IMR-90 (cell line): ENCODE measurements at regions not wholly inside any gene's neighbourhood (a gene's known extent, or its start where the extent isn't known, plus 50 kb on each side); places are given as distances from the start of the nearest gene placed in this dataset.

Source experiments
- ATAC-seq: fragments of 200-7000 bp; cut with Tn5 transposase; 2 replicates; pipeline ENCODE4 v1.9.1; 2020; ENCODE audit warnings: low read depth, mild to moderate bottlenecking, moderate library complexity
- BruUV-seq: library from RNA; stranded (reverse); fragments of 400-500 nt; replicated peaks from 2 replicates; lab custom pipeline; 2021; lab: Mats Ljungman, UMichigan
- CTCF ChIA-PET: fragments of 300-600 bp; formaldehyde crosslinking; extraction: SDS; loops from one replicate; lab custom pipeline; 2021; ENCODE audit warnings: antibody characterized with exemption; lab: Yijun Ruan, JAX
- POLR2A ChIA-PET: fragments of 300-600 bp; sonication (Branson Sonifier 250); formaldehyde crosslinking; loops from one replicate; lab custom pipeline; 2022; ENCODE audit warnings: antibody characterized with exemption; ENCODE audit not compliant: unreplicated experiment; lab: Charles Lee
- DNase-seq: peaks from one replicate; pipeline ENCODE4 v3.0.0; 2013
- H2AFZ ChIP-seq: replicated peaks from 2 replicates; pipeline ENCODE3; 2013; ENCODE audit warnings: low read length, mild to moderate bottlenecking; ENCODE audit not compliant: poor library complexity
- H2AK5ac ChIP-seq: 2 replicates; pipeline ENCODE4 v1.6.1; 2013; ENCODE audit warnings: low read depth, low read length, inconsistent platforms
- H2AK9ac ChIP-seq: replicated peaks from 2 replicates; pipeline ENCODE3; 2013; ENCODE audit warnings: mild to moderate bottlenecking, low read depth, low read length, moderate library complexity; ENCODE audit not compliant: poor library complexity
- H2BK120ac ChIP-seq: 2 replicates; pipeline ENCODE4 v1.6.1; 2013; ENCODE audit warnings: low read depth, low read length, inconsistent platforms
- H2BK15ac ChIP-seq: 3 replicates; pipeline ENCODE4 v1.6.1; 2013; ENCODE audit warnings: low read depth, low read length, inconsistent platforms
- H2BK20ac ChIP-seq: 2 replicates; pipeline ENCODE4 v1.6.1; 2013; ENCODE audit warnings: low read depth, mild to moderate bottlenecking, inconsistent platforms, low read length, moderate library complexity
- H2BK5ac ChIP-seq: 2 replicates; pipeline ENCODE4 v1.6.1; 2013; ENCODE audit warnings: mild to moderate bottlenecking, low read depth, low read length, inconsistent platforms; ENCODE audit not compliant: poor library complexity, severe bottlenecking
- H3K14ac ChIP-seq: replicated peaks from 2 replicates; pipeline ENCODE4 v1.6.1; 2013; ENCODE audit warnings: low read depth, low read length, inconsistent platforms
- H3K18ac ChIP-seq: 2 replicates; pipeline ENCODE4 v1.6.1; 2013; ENCODE audit warnings: low read depth, low read length, control low read depth
- H3K23ac ChIP-seq: 2 replicates; pipeline ENCODE4 v1.6.1; 2013; ENCODE audit warnings: low read depth, low read length, inconsistent platforms
- H3K27ac ChIP-seq: 2 replicates; pipeline ENCODE4 v1.5.1; 2013; ENCODE audit warnings: mild to moderate bottlenecking, control low read depth, low read length; ENCODE audit not compliant: insufficient read depth
- H3K27me3 ChIP-seq: 2 replicates; pipeline ENCODE4 v1.6.1; 2013; ENCODE audit warnings: low read length; ENCODE audit not compliant: control insufficient read depth, insufficient read depth
- H3K36me3 ChIP-seq: 2 replicates; pipeline ENCODE4 v1.6.1; 2013; ENCODE audit warnings: low read length, mixed read lengths; ENCODE audit not compliant: control insufficient read depth, insufficient read depth
- H3K4ac ChIP-seq: 2 replicates; pipeline ENCODE4 v1.6.1; 2013; ENCODE audit warnings: low read depth, low read length, inconsistent platforms
- H3K4me1 ChIP-seq: 2 replicates; pipeline ENCODE4 v1.6.1; 2013; ENCODE audit warnings: low read length, mixed read lengths; ENCODE audit not compliant: control insufficient read depth, insufficient read depth
- H3K4me2 ChIP-seq: 2 replicates; pipeline ENCODE4 v1.6.1; 2013; ENCODE audit warnings: low read depth, mild to moderate bottlenecking, control low read depth, low read length, moderate library complexity
- H3K4me3 ChIP-seq: 2 replicates; pipeline ENCODE4 v1.5.1; 2013; ENCODE audit warnings: low read depth, mild to moderate bottlenecking, control low read depth, low read length, moderate library complexity; ENCODE audit not compliant: insufficient read depth
- H3K56ac ChIP-seq: 2 replicates; pipeline ENCODE4 v1.6.1; 2013; ENCODE audit warnings: low read length, inconsistent platforms; ENCODE audit not compliant: insufficient read depth; ENCODE audit errors: extremely low read depth
- H3K79me1 ChIP-seq, 2 experiments: 2 replicates each; pipeline ENCODE4 v1.6.1; 2013; ENCODE audit warnings: low read length in 2 of 2, inconsistent platforms in 1 of 2, low read depth in 1 of 2
- H3K9ac ChIP-seq: 2 replicates; pipeline ENCODE4 v1.6.1; 2013; ENCODE audit warnings: low read depth, low read length, control low read depth
- H3K9me1 ChIP-seq: 2 replicates; pipeline ENCODE4 v1.6.1; 2013; ENCODE audit warnings: low read length, inconsistent platforms; ENCODE audit not compliant: insufficient read depth
- H3K9me3 ChIP-seq: 2 replicates; pipeline ENCODE4 v1.6.1; 2013; ENCODE audit warnings: low read length; ENCODE audit not compliant: control insufficient read depth, insufficient read depth
- H4K20me1 ChIP-seq: 2 replicates; pipeline ENCODE4 v1.6.1; 2013; ENCODE audit warnings: low read length, inconsistent platforms; ENCODE audit not compliant: insufficient read depth
- H4K5ac ChIP-seq: 2 replicates; pipeline ENCODE4 v1.6.1; 2013; ENCODE audit warnings: mild to moderate bottlenecking, low read depth, low read length, control low read depth
- H4K8ac ChIP-seq, 2 experiments: 2 replicates each; pipeline ENCODE4 v1.6.1; 2013; ENCODE audit warnings: low read depth in 2 of 2, low read length in 2 of 2, control low read depth in 1 of 2, inconsistent platforms in 1 of 2
- H4K91ac ChIP-seq: 2 replicates; pipeline ENCODE4 v1.6.1; 2013; ENCODE audit warnings: low read depth, low read length, inconsistent platforms; ENCODE audit not compliant: insufficient read depth
- BHLHE40 ChIP-seq: fragments of 150-350 bp; IDR thresholded peaks from 2 replicates; pipeline ENCODE4 v1.6.1; 2016; ENCODE audit warnings: mild to moderate bottlenecking, low read depth, low read length
- FOS ChIP-seq: fragments of 150-350 bp; IDR thresholded peaks from 2 replicates; pipeline ENCODE4 v1.6.1; 2016; ENCODE audit warnings: low read depth, low read length
- MAFK ChIP-seq: IDR thresholded peaks from 2 replicates; pipeline ENCODE4 v1.6.1; 2012; ENCODE audit warnings: low read depth, low read length, improper control_type of control experiment
- MAZ ChIP-seq: IDR thresholded peaks from 2 replicates; pipeline ENCODE4 v1.6.1; 2012; ENCODE audit warnings: low read depth, mild to moderate bottlenecking, low read length, improper control_type of control experiment, moderate library complexity, borderline replicate concordance
- MXI1 ChIP-seq: IDR thresholded peaks from 2 replicates; pipeline ENCODE4 v1.6.1; 2012; ENCODE audit warnings: low read depth, mild to moderate bottlenecking, low read length, moderate library complexity, borderline replicate concordance
- POLR2A ChIP-seq: IDR thresholded peaks from 2 replicates; pipeline ENCODE4 v1.6.1; 2012; ENCODE audit warnings: mild to moderate bottlenecking, low read depth, low read length
- RAD21 ChIP-seq: IDR thresholded peaks from 2 replicates; pipeline ENCODE4 v1.6.1; 2012; ENCODE audit warnings: low read length, improper control_type of control experiment
- RFX5 ChIP-seq: IDR thresholded peaks from 2 replicates; pipeline ENCODE4 v1.8.0; 2012; ENCODE audit warnings: low read depth, mild to moderate bottlenecking, low read length, moderate library complexity
- USF2 ChIP-seq: fragments of 150-350 bp; IDR thresholded peaks from 2 replicates; pipeline ENCODE4 v1.6.1; 2017; ENCODE audit warnings: mild to moderate bottlenecking, antibody characterized with exemption, low read length, low read depth
- dilution Hi-C: fragments of 300-500 bp; cut with HindIII; formaldehyde crosslinking; loops from one replicate; pipeline ENCODE4 v1.14.3; 2018; ENCODE audit warnings: low sequenced_read_pairs; ENCODE audit not compliant: unreplicated experiment
- in situ Hi-C: fragments of 300-500 bp; cut with MboI; formaldehyde crosslinking; loops from 3 replicates; pipeline ENCODE4 v1.14.3; 2019; ENCODE audit warnings: low sequenced_read_pairs, inconsistent platforms, mixed read lengths
- intact Hi-C: fragments of 100-400 bp; cut with micrococcal nuclease; formaldehyde crosslinking; loops from 2 replicates; pipeline ENCODE4 v1.10.0; 2022

- no peaks in the 10 kb centered on the region for H3K36me3 ChIP-seq
- no peak for ATAC-seq
- H3K27ac ChIP-seq: no peak overlapping the region
- DNase-seq: no peak
- no peaks in the 10 kb centered on the region for H3K79me1 ChIP-seq
- dilution Hi-C loops: no loop called here
- no peaks in the 10 kb centered on the region for H4K20me1 ChIP-seq
- H3K18ac ChIP-seq: no peak overlapping the region
- no peak overlapping the region for H4K5ac ChIP-seq
- H2BK20ac ChIP-seq: no peak overlapping the region
- no peak overlapping the region for H3K4me3 ChIP-seq
- H3K56ac ChIP-seq: no peak overlapping the region
- no peak overlapping the region for H4K91ac ChIP-seq
- H3K23ac ChIP-seq: no peak overlapping the region
- no peak overlapping the region for H2AFZ ChIP-seq
- no TSS peak for BruUV-seq
- H3K9ac ChIP-seq: no peak overlapping the region
- no peaks in the 10 kb centered on the region for H3K9me3 ChIP-seq
- H3K4ac ChIP-seq: no peak overlapping the region
- H3K4me2 ChIP-seq: no peak overlapping the region
- H2AK5ac ChIP-seq: no peak overlapping the region
- CTCF ChIA-PET: no interaction called here
- no peaks in the 10 kb centered on the region for H3K27me3 ChIP-seq
- TF ChIP-seq USF2 (no peak), POLR2A (no peak), MXI1 (no peak), MAZ (no peak), MAFK (no peak), RAD21 (no peak), FOS (no peak), BHLHE40 (no peak), RFX5 (no peak)
- no peak overlapping the region for H2AK9ac ChIP-seq
- no peak overlapping the region for H2BK5ac ChIP-seq
- no peak overlapping the region for H4K8ac ChIP-seq
- POLR2A ChIA-PET: no interaction called here
- H3K14ac ChIP-seq: no peak overlapping the region
- in situ Hi-C loops: no loop called here
- H2BK120ac ChIP-seq: no peak overlapping the region
- H3K9me1 ChIP-seq: no peaks in the 10 kb centered on the region
- intact Hi-C loops: no loop called here
- H3K4me1 ChIP-seq: no peaks in the 10 kb centered on the region; the same call in 1 of the 2 replicates
- no peak overlapping the region for H2BK15ac ChIP-seq
These were observed 2069.6 kb upstream of the CELF4 start for GRCh38 chr18:39635192-39635591.
